ENCODE measurements at regions not wholly inside any gene's neighbourhood (a gene's known extent, or its start where the extent isn't known, plus 50 kb on each side); places are given as distances from the start of the nearest gene placed in this dataset.

DNA sequence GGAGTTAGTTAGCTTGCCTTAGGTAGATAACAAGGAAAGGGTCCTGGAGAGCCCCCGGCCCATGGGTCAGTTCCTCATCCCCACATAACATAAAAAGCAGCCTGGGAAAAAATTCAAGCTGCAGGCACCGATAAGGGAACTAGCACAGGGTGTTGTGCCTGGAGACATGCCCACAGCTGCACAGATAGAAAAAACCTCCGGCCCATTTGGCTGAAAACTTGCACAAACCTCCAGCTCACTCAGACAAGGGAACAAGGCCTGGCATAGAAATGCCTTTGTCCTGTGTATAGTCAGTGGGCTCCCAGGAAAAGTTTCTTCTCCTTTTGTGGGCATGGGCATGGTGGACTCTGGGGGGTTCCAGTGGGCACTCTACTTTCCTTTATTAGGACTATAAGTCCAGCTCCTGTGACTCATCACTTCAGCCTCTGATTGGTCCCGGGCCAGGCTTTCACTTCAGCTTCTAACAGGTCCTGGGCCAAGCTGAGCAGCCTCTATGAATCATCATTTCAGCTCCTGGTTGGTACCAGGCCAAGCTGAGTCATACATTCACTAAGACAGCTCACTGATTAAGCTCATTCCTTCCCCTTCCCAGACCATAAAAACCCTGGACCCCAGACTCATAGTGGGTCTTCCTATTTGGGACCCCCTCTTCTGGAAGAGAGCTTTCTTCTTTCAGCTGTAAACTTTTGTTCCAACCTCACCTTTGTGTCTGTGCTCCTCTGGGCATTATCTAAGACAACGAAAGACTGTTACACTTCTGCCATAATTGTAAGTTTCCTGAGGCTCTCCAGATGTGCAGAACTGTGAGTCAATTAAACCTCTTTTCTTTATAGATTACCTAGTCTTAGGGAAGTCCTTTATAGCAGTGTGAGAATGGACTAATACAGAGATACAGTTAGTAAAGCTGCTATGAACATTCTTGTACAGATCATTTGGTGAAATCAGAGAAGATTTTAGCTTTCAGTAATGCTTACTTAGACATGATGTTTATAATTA lies 348.0 kb upstream of the DPPA4 start:
- no peak overlapping the region for H3K4me3 Mint-ChIP-seq
- Histone ChIP-seq H3K4me1 (ENCODE audit: insufficient read depth, low read length) (no peaks in the 10 kb centered on the region), H3K4ac (ENCODE audit: low read depth, low read length) (no peak overlapping the region), H3K14ac (ENCODE audit: insufficient read depth, low read length) (no peak overlapping the region), H4K20me1 (ENCODE audit: control insufficient read depth, insufficient read depth, insufficient read length) (no peaks in the 10 kb centered on the region), H3K18ac (ENCODE audit: insufficient read length, low read depth, low read length) (no peak overlapping the region), H4K91ac (ENCODE audit: insufficient read length, low read depth, low read length) (no peak overlapping the region), H3K4me2 (ENCODE audit: insufficient read depth, insufficient read length, low read length) (no peak overlapping the region), H2BK20ac (ENCODE audit: low read depth, low read length, poor library complexity, severe bottlenecking) (no peak overlapping the region), H3K27me3 (ENCODE audit: insufficient read depth, low read length) (no peaks in the 10 kb centered on the region), H3K27ac (ENCODE audit: insufficient read length, low read depth, low read length) (no peak overlapping the region), H2BK5ac (ENCODE audit: insufficient read length, low read length) (no peak overlapping the region), H3K79me2 (ENCODE audit: insufficient read depth, low read length) (no peaks in the 10 kb centered on the region), H3K23ac (ENCODE audit: insufficient read length, low read depth, low read length) (no peak overlapping the region), H2BK15ac (ENCODE audit: low read depth, low read length) (no peak overlapping the region), H3K9ac (ENCODE audit: extremely low read depth, insufficient read length, low read length) (no peak overlapping the region), H4K5ac (ENCODE audit: insufficient read length, low read depth, low read length) (no peak overlapping the region), H2BK120ac (ENCODE audit: low read depth, low read length, poor library complexity, severe bottlenecking) (no peak overlapping the region), H3K79me1 (ENCODE audit: insufficient read depth, low read depth, low read length, poor library complexity, severe bottlenecking) (no peaks in the 10 kb centered on the region), H3K9me3 (ENCODE audit: control insufficient read depth, low read depth, low read length) (no peaks in the 10 kb centered on the region), H3K56ac (ENCODE audit: insufficient read length, low read depth, low read length) (no peak overlapping the region), H2AK5ac (ENCODE audit: insufficient read length, low read length) (no peak overlapping the region), H3K23me2 (ENCODE audit: insufficient read length, low read depth, low read length, poor library complexity, severe bottlenecking) (no peaks in the 10 kb centered on the region), H2BK12ac (ENCODE audit: insufficient read length, low read depth, low read length) (no peak overlapping the region), H3T11ph (ENCODE audit: low read length) (no peak overlapping the region), H4K8ac (replicated peaks; ENCODE audit: insufficient read length, low read depth, low read length) (no peak overlapping the region), H2AFZ (ENCODE audit: low read length) (no peak overlapping the region)
- TF ChIP-seq, protein P1, sequence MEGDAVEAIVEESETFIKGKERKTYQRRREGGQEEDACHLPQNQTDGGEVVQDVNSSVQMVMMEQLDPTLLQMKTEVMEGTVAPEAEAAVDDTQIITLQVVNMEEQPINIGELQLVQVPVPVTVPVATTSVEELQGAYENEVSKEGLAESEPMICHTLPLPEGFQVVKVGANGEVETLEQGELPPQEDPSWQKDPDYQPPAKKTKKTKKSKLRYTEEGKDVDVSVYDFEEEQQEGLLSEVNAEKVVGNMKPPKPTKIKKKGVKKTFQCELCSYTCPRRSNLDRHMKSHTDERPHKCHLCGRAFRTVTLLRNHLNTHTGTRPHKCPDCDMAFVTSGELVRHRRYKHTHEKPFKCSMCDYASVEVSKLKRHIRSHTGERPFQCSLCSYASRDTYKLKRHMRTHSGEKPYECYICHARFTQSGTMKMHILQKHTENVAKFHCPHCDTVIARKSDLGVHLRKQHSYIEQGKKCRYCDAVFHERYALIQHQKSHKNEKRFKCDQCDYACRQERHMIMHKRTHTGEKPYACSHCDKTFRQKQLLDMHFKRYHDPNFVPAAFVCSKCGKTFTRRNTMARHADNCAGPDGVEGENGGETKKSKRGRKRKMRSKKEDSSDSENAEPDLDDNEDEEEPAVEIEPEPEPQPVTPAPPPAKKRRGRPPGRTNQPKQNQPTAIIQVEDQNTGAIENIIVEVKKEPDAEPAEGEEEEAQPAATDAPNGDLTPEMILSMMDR (conservative IDR thresholded peaks at IDR 0.05) = no peak
- peaks cover 7 to 11% of the 10 kb centered on the region in 2 experiments for H3K9me3 Mint-ChIP-seq
- peaks cover 4 to 7% (median 5%) of the 10 kb centered on the region in 3 experiments; a peak in 6 of 7 replicates for H3K36me3 Mint-ChIP-seq (ENCODE audit: insufficient read depth in 1 of 3, low read depth in 3 of 3)
- H3K27ac Mint-ChIP-seq = no peak overlapping the region
- H3K27me3 Mint-ChIP-seq (ENCODE audit: low read depth) = no peaks in the 10 kb centered on the region
- WGBS (ENCODE audit: extremely low coverage, insufficient read length, low lambda C conversion rate) = no CpG with 5 or more reads among the region's 5 CpGs
- no peak for DNase-seq
- H3K4me1 Mint-ChIP-seq = no peaks in the 10 kb centered on the region

All from H9 (cell line).